ENCODE measurements at regions not wholly inside any gene's neighbourhood (a gene's known extent, or its start where the extent isn't known, plus 50 kb on each side); places are given as distances from the start of the nearest gene placed in this dataset.

- TF ChIP-seq, protein P1, sequence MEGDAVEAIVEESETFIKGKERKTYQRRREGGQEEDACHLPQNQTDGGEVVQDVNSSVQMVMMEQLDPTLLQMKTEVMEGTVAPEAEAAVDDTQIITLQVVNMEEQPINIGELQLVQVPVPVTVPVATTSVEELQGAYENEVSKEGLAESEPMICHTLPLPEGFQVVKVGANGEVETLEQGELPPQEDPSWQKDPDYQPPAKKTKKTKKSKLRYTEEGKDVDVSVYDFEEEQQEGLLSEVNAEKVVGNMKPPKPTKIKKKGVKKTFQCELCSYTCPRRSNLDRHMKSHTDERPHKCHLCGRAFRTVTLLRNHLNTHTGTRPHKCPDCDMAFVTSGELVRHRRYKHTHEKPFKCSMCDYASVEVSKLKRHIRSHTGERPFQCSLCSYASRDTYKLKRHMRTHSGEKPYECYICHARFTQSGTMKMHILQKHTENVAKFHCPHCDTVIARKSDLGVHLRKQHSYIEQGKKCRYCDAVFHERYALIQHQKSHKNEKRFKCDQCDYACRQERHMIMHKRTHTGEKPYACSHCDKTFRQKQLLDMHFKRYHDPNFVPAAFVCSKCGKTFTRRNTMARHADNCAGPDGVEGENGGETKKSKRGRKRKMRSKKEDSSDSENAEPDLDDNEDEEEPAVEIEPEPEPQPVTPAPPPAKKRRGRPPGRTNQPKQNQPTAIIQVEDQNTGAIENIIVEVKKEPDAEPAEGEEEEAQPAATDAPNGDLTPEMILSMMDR (conservative IDR thresholded peaks at IDR 0.05; ENCODE audit: low read length): no peak
- no peak overlapping the region for H3K4me3 ChIP-seq (ENCODE audit: low read length)
- no peak for DNase-seq (ENCODE audit: low read depth)
Observed at GRCh38 chr5:125106271-125106670, 359.8 kb upstream of the ZNF608 start.

DNA sequence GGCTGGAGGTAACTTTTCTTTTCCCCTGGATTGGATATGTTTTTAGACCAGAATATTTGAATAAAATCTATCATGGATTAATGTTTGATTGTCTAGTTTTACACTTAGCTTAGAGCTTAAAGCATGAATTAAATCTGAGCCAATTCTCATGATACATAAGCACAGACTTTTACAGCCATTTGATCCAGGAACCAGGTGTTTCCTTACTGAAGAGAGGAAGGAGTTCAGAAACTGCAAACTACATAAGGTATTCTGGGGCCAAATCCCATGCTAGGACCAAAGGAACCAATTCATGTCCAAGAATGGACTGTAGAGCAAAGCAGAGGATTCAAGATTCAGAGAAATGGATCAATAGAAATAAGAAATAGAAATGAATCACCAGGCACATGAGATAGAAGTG, 360.4 kb upstream of the ZNF608 start:
- TF ChIP-seq, protein P1 (conservative IDR thresholded peaks at IDR 0.05; ENCODE audit: low read length): no peak
- H3K4me3 ChIP-seq (ENCODE audit: low read length): no peak overlapping the region
- no peak for DNase-seq (ENCODE audit: low read depth)

DNA sequence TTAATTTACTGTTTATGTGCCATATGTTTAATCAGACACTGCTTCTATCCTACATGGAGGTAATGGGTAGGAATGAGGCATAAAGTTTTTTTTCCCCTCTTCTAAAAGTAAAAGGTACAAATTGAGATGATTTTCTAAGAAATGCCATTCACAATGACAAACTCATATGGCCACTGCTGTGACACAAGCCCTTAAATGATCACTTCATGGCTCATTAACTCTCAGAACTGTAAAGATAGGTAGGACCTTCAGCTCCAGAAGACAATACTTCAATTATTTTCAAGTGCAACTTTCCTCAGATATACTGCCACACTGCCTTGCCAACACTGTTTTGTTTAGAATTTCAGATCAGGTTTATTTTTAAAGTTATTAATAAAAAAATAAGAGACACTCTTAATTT, 362.9 kb upstream of the ZNF608 start:
- DNase-seq (ENCODE audit: low read depth): no peak
- H3K4me3 ChIP-seq (ENCODE audit: low read length): no peak overlapping the region
- TF ChIP-seq, protein P1 (conservative IDR thresholded peaks at IDR 0.05; ENCODE audit: low read length): no peak

- no peak for DNase-seq (ENCODE audit: low read depth)
- TF ChIP-seq, protein P1 (conservative IDR thresholded peaks at IDR 0.05; ENCODE audit: low read length): no peak
- H3K4me3 ChIP-seq (ENCODE audit: low read length): no peak overlapping the region
Observed at GRCh38 chr5:125109816-125110215, 363.4 kb upstream of the ZNF608 start.

DNA sequence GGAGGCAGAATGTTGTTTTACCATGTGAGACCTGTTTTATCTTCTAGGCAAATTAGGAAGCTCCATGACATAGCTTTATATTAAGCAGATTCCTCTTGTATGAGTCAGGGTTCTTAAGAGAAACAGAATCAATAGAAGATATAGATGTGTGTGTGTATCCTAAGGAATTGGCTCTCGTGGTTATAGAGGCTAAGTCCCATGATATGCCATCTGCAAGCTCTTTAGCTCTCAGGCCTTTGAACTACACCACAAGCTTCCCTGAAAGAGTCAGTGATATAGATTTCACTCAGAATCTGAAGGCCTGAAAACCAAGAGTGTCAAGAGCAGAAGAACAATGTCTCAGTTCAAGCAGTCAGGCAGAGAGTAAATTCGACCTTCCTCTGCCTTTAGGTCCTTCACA, 365.8 kb upstream of the ZNF608 start:
- TF ChIP-seq, protein P1 (conservative IDR thresholded peaks at IDR 0.05; ENCODE audit: low read length): no peak
- DNase-seq (ENCODE audit: low read depth): no peak
- H3K4me3 ChIP-seq (ENCODE audit: low read length): no peak overlapping the region

GRCh38 chr5:125113328-125113727, 366.9 kb upstream of the ZNF608 start:
- TF ChIP-seq, protein P1 (conservative IDR thresholded peaks at IDR 0.05; ENCODE audit: low read length): no peak
- H3K4me3 ChIP-seq (ENCODE audit: low read length): no peak overlapping the region
- DNase-seq (ENCODE audit: low read depth): no peak

DNA sequence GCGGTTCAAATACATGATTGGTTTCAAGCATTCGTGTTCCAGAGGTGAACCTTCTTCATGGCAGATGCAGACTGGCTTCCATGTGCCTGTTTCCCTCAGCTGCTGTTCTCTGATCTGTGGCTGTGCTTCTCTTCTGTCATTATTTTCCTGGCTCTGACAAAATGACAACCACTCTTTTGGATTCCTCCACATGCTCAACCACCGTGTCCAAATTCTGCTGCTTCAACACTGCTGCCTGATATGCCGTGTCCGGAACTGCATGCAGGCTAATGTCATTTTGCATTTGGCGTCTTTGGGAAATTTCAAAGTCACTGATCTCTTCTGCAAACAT, 368.7 kb upstream of the ZNF608 start:
- TF ChIP-seq, protein P1 (conservative IDR thresholded peaks at IDR 0.05; ENCODE audit: low read length): no peak
- DNase-seq (ENCODE audit: low read depth): no peak

More for the DNA sequence above, 368.7 kb upstream of the ZNF608 start:
- peak overlapping the region; percentile 21 for H3K4me3 ChIP-seq (ENCODE audit: low read length)
